IMR-90 (cell line): ENCODE measurements at regions not wholly inside any gene's neighbourhood (a gene's known extent, or its start where the extent isn't known, plus 50 kb on each side); places are given as distances from the start of the nearest gene placed in this dataset.

Experiments
- BHLHE40 ChIP-seq: fragments of 150-350 bp; IDR thresholded peaks from 2 replicates; pipeline ENCODE4 v1.6.1; 2016; ENCODE audit warnings: mild to moderate bottlenecking, low read depth, low read length
- CTCF ChIP-seq: conservative IDR thresholded peaks from 2 replicates; pipeline ENCODE4 v1.5.1; 2012; ENCODE audit warnings: mild to moderate bottlenecking, low read depth, low read length, improper control_type of control experiment
- MAFK ChIP-seq: IDR thresholded peaks from 2 replicates; pipeline ENCODE4 v1.6.1; 2012; ENCODE audit warnings: low read depth, low read length, improper control_type of control experiment
- POLR2A ChIP-seq: IDR thresholded peaks from 2 replicates; pipeline ENCODE4 v1.6.1; 2012; ENCODE audit warnings: mild to moderate bottlenecking, low read depth, low read length
- RFX5 ChIP-seq: IDR thresholded peaks from 2 replicates; pipeline ENCODE4 v1.8.0; 2012; ENCODE audit warnings: low read depth, mild to moderate bottlenecking, low read length, moderate library complexity

- no peak for TF ChIP-seq RFX5
- TF ChIP-seq CTCF: no peak
- TF ChIP-seq POLR2A: no peak
- TF ChIP-seq MAFK: peak; percentile 20; the same call in 1 of the 2 replicates
- TF ChIP-seq BHLHE40: no peak; the same call in 1 of the 2 replicates
Observed at GRCh38 chr18:29181151-29181901, 1004.4 kb upstream of the CDH2 start.
